ENCODE measurements at regions not wholly inside any gene's neighbourhood (a gene's known extent, or its start where the extent isn't known, plus 50 kb on each side); places are given as distances from the start of the nearest gene placed in this dataset.

DNA sequence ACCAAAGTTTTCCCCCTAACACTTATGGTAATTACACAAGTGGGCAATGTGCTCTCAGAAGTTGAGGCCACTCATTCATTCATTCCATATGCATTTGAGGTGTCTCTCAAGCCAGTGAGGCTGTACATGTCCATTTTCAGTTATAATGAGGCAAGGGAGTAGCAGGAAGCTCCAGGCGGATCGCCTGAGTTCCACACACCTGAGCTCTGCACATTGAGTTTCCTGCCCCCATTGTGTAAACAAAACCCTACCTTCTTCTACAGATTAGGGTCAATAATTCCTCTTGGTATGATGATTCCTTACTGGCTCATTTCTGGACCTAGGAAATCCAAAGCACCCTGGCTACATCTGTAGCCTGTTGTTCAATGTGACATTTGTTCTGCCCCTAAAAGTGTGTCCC, 555.3 kb downstream of the MED13L start:
- no peak overlapping the region for H2AFZ ChIP-seq
- H3K4me1 ChIP-seq (ENCODE audit: insufficient read depth) = no peaks in the 10 kb centered on the region
- H4K20me1 ChIP-seq (ENCODE audit: insufficient read depth) = no peaks in the 10 kb centered on the region
- H3K4me3 ChIP-seq = no peak overlapping the region
- no peak overlapping the region for H3K4me2 ChIP-seq (ENCODE audit: unreplicated experiment)
- TF ChIP-seq EZH2phosphoT487 (IDR thresholded peaks at IDR 0.05; ENCODE audit: insufficient read depth, low read depth) (no peak), EZH2 (IDR thresholded peaks at IDR 0.05; ENCODE audit: insufficient read depth, poor library complexity, severe bottlenecking) (no peak)
- no peaks in the 10 kb centered on the region for H3K9me3 ChIP-seq (ENCODE audit: low read depth)
- no peaks in the 10 kb centered on the region for H3K79me2 ChIP-seq (ENCODE audit: insufficient read depth)
- 42 to 52% methylated on average over 2 of the region's 2 CpGs for WGBS, 2 experiments (ENCODE audit: low coverage in 1 of 2, low lambda C conversion rate in 2 of 2, missing lambda C conversion rate in 2 of 2)
- H3K9ac ChIP-seq = no peak overlapping the region
- no peaks in the 10 kb centered on the region for H3K36me3 ChIP-seq (ENCODE audit: low read depth)
- H3K27me3 ChIP-seq (replicated peaks; ENCODE audit: insufficient read depth) = no peaks in the 10 kb centered on the region; the same call in 1 of the 2 replicates
- H3F3A ChIP-seq (ENCODE audit: insufficient read depth) = no peaks in the 10 kb centered on the region
- H3K27ac ChIP-seq = no peak overlapping the region
- no peak for DNase-seq
- in situ Hi-C loops (cut with MboI) = no loop called here
- H3K9me2 ChIP-seq (ENCODE audit: insufficient read depth) = no peaks in the 10 kb centered on the region

GRCh38 chr12:115716551-115716950, 560.9 kb downstream of the MED13L start:
- Histone ChIP-seq H3K27ac (no peak overlapping the region), H4K20me1 (ENCODE audit: insufficient read depth) (no peaks in the 10 kb centered on the region), H3K79me2 (ENCODE audit: insufficient read depth) (no peaks in the 10 kb centered on the region), H3K9me2 (ENCODE audit: insufficient read depth) (no peaks in the 10 kb centered on the region), H3K36me3 (ENCODE audit: low read depth) (no peaks in the 10 kb centered on the region), H3K4me2 (ENCODE audit: unreplicated experiment) (no peak overlapping the region), H3K9ac (no peak overlapping the region), H3K9me3 (ENCODE audit: low read depth) (no peaks in the 10 kb centered on the region), H3K27me3 (replicated peaks; ENCODE audit: insufficient read depth) (peaks cover 4% of the 10 kb centered on the region), H3F3A (ENCODE audit: insufficient read depth) (no peaks in the 10 kb centered on the region), H2AFZ (no peak overlapping the region), H3K4me3 (no peak overlapping the region), H3K4me1 (ENCODE audit: insufficient read depth) (no peaks in the 10 kb centered on the region)
- in situ Hi-C loops (cut with MboI) = no loop called here
- 46% methylated on average over 4 of the region's 4 CpGs for WGBS, 2 experiments (ENCODE audit: low coverage in 1 of 2, low lambda C conversion rate in 2 of 2, missing lambda C conversion rate in 2 of 2)
- no peak for TF ChIP-seq EZH2 (IDR thresholded peaks at IDR 0.05; ENCODE audit: insufficient read depth, poor library complexity, severe bottlenecking)
- no peak for TF ChIP-seq EZH2phosphoT487 (IDR thresholded peaks at IDR 0.05; ENCODE audit: insufficient read depth, low read depth)
- no peak for DNase-seq

- no peaks in the 10 kb centered on the region for H3K9me3 ChIP-seq (ENCODE audit: low read depth)
- no peak overlapping the region for H2AFZ ChIP-seq
- WGBS, 2 experiments (ENCODE audit: low coverage in 1 of 2, low lambda C conversion rate in 2 of 2, missing lambda C conversion rate in 2 of 2) = 47 to 54% methylated on average over 3 of the region's 3 CpGs
- no peak overlapping the region for H3K27ac ChIP-seq
- no peaks in the 10 kb centered on the region for H4K20me1 ChIP-seq (ENCODE audit: insufficient read depth)
- H3K27me3 ChIP-seq (replicated peaks; ENCODE audit: insufficient read depth) = peaks cover 4% of the 10 kb centered on the region
- no peak for DNase-seq
- H3K4me2 ChIP-seq (ENCODE audit: unreplicated experiment) = no peak overlapping the region
- in situ Hi-C loops (cut with MboI) = no loop called here
- H3K36me3 ChIP-seq (ENCODE audit: low read depth) = no peaks in the 10 kb centered on the region
- no peak overlapping the region for H3K9ac ChIP-seq
- no peaks in the 10 kb centered on the region; the same call in 1 of the 2 replicates for H3F3A ChIP-seq (ENCODE audit: insufficient read depth)
- H3K9me2 ChIP-seq (ENCODE audit: insufficient read depth) = no peaks in the 10 kb centered on the region
- H3K4me1 ChIP-seq (ENCODE audit: insufficient read depth) = no peaks in the 10 kb centered on the region
- no peak overlapping the region for H3K4me3 ChIP-seq
- TF ChIP-seq EZH2 (IDR thresholded peaks at IDR 0.05; ENCODE audit: insufficient read depth, poor library complexity, severe bottlenecking) (no peak), EZH2phosphoT487 (IDR thresholded peaks at IDR 0.05; ENCODE audit: insufficient read depth, low read depth) (no peak)
- no peaks in the 10 kb centered on the region for H3K79me2 ChIP-seq (ENCODE audit: insufficient read depth)
Measured at GRCh38 chr12:115712676-115713075, 564.8 kb downstream of the MED13L start.

DNA sequence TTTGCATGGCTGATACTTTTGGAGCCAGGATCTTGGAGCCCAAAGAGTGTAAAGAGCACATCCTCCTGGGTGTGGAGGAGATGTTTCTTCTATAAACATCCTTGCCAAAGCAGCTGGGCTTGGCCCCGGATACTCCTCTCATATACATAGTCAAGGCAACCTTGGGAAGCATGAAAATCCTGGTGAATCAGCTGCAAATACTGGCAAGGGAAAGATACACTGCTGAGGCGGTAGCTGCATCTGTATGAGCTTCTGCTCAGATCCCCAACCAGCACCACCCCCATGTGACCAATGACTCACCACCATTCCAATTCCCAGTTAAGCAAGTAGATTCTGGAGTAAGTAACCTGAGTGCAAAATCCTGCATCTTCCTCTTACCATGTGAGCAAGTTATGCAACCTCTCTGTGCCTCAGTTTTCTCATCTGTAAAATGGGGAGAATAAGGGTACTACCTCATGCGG, 567.4 kb downstream of the MED13L start:
- no peak overlapping the region for H2AFZ ChIP-seq
- H3F3A ChIP-seq (ENCODE audit: insufficient read depth) = no peaks in the 10 kb centered on the region; the same call in 1 of the 2 replicates
- 42 to 51% methylated on average over 3 of the region's 3 CpGs for WGBS, 2 experiments (ENCODE audit: low coverage in 1 of 2, low lambda C conversion rate in 2 of 2, missing lambda C conversion rate in 2 of 2)
- H3K9ac ChIP-seq = no peak overlapping the region
- no peaks in the 10 kb centered on the region for H3K9me2 ChIP-seq (ENCODE audit: insufficient read depth)
- no peak overlapping the region for H3K27ac ChIP-seq
- peaks cover 4% of the 10 kb centered on the region for H3K27me3 ChIP-seq (replicated peaks; ENCODE audit: insufficient read depth)
- peak; percentile 66 for DNase-seq
- H3K4me2 ChIP-seq (ENCODE audit: unreplicated experiment) = no peak overlapping the region
- H3K79me2 ChIP-seq (ENCODE audit: insufficient read depth) = no peaks in the 10 kb centered on the region
- no peaks in the 10 kb centered on the region for H3K4me1 ChIP-seq (ENCODE audit: insufficient read depth)
- no peak overlapping the region for H3K4me3 ChIP-seq
- H3K9me3 ChIP-seq (ENCODE audit: low read depth) = no peaks in the 10 kb centered on the region
- no peak for TF ChIP-seq EZH2phosphoT487 (IDR thresholded peaks at IDR 0.05; ENCODE audit: insufficient read depth, low read depth)
- TF ChIP-seq EZH2 (IDR thresholded peaks at IDR 0.05; ENCODE audit: insufficient read depth, poor library complexity, severe bottlenecking) = no peak
- in situ Hi-C loops (cut with MboI) = no loop called here
- H4K20me1 ChIP-seq (ENCODE audit: insufficient read depth) = no peaks in the 10 kb centered on the region
- no peaks in the 10 kb centered on the region for H3K36me3 ChIP-seq (ENCODE audit: low read depth)

DNA sequence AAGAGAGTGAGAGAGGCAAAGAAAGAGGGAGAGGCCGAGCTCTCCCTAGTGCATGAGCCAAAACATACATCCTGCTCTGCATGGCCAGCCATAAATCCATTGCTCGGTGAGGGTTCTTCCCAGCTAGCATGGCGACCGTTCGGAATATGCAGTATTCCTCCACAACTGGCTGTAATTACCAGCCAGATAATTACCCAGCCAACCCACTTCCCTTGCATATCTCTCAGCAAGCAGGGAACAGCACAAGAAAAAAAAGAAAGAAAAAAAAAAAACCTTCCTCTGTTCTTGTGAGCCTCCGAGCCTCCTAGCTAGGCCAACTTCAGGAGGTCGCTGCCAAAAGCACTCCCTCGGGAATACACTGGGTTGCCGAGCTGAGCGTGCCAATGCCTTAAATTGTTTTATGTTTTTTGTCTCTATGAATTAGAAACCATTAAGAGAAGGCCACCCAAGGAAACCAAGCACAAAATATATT, 567.9 kb downstream of the MED13L start:
- H3K4me3 ChIP-seq = no peak overlapping the region
- WGBS, 2 experiments (ENCODE audit: low coverage in 1 of 2, low lambda C conversion rate in 2 of 2, missing lambda C conversion rate in 2 of 2) = 13 to 14% methylated on average over 10 of the region's 10 CpGs
- no peaks in the 10 kb centered on the region for H3K9me2 ChIP-seq (ENCODE audit: insufficient read depth)
- no peak overlapping the region for H3K27ac ChIP-seq
- no peaks in the 10 kb centered on the region; the same call in none of the 2 replicates for H3K27me3 ChIP-seq (replicated peaks; ENCODE audit: insufficient read depth)
- no peak overlapping the region for H3K4me2 ChIP-seq (ENCODE audit: unreplicated experiment)
- no peaks in the 10 kb centered on the region for H3K79me2 ChIP-seq (ENCODE audit: insufficient read depth)
- no peaks in the 10 kb centered on the region; the same call in 1 of the 2 replicates for H3F3A ChIP-seq (ENCODE audit: insufficient read depth)
- H4K20me1 ChIP-seq (ENCODE audit: insufficient read depth) = no peaks in the 10 kb centered on the region
- H3K36me3 ChIP-seq (ENCODE audit: low read depth) = no peaks in the 10 kb centered on the region
- H3K9ac ChIP-seq = no peak overlapping the region
- peak; percentile 22 for DNase-seq
- in situ Hi-C loops (cut with MboI) = no loop called here
- H3K4me1 ChIP-seq (ENCODE audit: insufficient read depth) = no peaks in the 10 kb centered on the region
- TF ChIP-seq EZH2phosphoT487 (IDR thresholded peaks at IDR 0.05; ENCODE audit: insufficient read depth, low read depth) (no peak), EZH2 (IDR thresholded peaks at IDR 0.05; ENCODE audit: insufficient read depth, poor library complexity, severe bottlenecking) (no peak)
- no peaks in the 10 kb centered on the region for H3K9me3 ChIP-seq (ENCODE audit: low read depth)
- H2AFZ ChIP-seq = no peak overlapping the region

Data from GM23248 (cell line).